HG03520 (cell line): ENCODE measurements at regions not wholly inside any gene's neighbourhood (a gene's known extent, or its start where the extent isn't known, plus 50 kb on each side); places are given as distances from the start of the nearest gene placed in this dataset.

Experiments used
- ATAC-seq: cut with Tn5 transposase; IDR thresholded peaks from one replicate; pipeline ENCODE4 v1.9.1; 2021; ENCODE audit warnings: mild to moderate bottlenecking, moderate library complexity; ENCODE audit not compliant: unreplicated experiment

GRCh38 chr1:87219141-87219540 is 109.5 kb upstream of the LMO4 start:
- no peak for ATAC-seq

- ATAC-seq = no peak
These were observed 109.1 kb upstream of the LMO4 start for GRCh38 chr1:87219626-87220025.

DNA sequence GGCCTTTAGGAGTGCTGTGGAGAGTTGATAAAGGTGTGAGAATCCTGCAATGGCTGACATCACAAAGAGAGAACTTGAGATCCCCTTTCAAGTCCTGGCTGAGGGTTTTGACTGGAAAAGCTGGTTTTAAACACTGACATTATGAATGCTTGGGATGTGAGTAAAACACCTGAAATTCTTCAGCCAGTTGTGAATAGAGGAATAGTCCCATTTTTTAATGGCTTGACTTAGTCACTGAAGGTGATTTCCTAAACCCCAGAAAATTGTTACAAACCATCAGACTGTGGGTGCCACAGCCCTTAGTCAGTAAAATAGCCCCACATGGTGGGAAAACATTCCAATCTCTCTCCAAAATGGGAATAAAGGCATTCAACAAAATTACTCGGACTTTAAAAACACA is 107.7 kb upstream of the LMO4 start:
- no peak for ATAC-seq

DNA sequence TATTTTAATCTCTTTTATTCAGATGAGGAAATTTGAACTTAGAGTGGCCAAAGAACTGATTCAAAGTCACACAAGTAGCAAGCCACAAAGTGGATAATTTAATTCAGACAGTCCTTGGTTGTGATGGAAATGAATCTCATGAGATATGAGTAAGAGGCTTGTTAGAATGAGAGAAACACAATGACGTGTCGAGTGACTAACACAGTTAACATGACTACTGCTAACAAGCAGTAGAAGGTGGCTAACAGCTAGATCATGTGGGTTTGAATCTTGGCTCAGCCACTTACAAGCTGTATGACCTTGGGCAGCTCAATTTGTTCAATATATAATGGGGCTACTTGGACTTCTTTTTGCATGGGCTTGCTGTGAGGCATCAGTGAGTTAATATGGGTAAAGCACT is 104.5 kb upstream of the LMO4 start:
- ATAC-seq = no peak

DNA sequence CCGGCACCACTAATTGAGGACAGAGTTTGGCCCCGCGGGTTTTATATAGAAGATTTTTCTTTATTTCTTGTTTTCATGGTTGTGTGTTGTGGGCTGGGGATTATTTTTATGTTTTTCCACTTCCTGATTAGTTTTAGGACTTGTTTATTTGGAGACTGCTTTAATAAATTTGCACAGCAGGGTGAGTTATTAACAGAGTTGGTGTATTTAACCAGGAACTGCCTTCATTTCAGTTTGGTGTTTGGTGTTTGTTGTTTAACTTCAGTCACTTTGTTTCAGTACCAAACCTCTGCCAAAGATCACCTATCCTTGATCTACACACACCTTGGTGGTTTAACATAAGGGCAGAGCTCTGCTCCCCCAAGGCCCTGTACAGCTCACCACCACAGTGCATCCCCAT is 103.5 kb upstream of the LMO4 start:
- no peak for ATAC-seq

DNA sequence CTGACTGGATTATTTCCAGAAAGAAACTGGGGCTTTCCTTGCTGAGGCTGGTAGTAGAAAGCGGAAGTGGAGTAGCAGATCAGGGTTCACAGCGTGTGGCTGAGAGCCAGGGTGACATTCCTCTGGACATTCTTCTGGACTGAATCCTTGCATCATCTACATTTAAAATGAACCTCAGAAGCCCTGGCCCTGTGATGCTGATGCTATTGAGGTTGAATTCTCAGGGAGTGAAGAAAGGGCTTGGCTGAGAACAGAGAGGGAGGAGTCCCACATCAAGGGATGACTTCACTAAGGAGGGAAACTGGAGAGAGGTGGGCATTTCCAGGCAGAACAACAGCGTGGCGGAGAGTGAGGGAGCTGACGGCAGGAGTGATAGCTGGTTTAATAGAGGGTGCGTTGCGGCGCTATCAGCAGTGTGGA is 102.3 kb upstream of the LMO4 start:
- no peak for ATAC-seq

DNA sequence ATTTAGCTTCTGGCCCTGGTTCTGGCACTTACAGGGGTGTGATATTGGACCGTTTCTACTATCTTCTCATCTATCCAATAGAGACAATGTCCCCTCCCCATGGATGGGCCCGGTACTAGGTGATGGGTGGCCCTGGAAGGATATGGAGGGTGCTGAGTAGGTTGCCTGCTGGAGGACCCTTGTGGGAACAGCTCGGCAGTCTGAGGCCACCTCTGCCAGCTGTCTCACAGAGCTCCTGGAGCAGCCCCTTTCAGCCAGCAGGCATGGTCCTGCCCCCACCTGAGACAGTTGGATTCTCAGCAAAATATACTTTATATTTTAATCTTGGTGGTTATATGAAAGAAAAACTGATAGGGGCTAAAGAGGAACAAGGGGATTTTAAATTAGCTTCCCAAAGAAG is 101.0 kb upstream of the LMO4 start:
- ATAC-seq = no peak

- no peak for ATAC-seq
These were observed 98.2 kb upstream of the LMO4 start for GRCh38 chr1:87230501-87230900.

DNA sequence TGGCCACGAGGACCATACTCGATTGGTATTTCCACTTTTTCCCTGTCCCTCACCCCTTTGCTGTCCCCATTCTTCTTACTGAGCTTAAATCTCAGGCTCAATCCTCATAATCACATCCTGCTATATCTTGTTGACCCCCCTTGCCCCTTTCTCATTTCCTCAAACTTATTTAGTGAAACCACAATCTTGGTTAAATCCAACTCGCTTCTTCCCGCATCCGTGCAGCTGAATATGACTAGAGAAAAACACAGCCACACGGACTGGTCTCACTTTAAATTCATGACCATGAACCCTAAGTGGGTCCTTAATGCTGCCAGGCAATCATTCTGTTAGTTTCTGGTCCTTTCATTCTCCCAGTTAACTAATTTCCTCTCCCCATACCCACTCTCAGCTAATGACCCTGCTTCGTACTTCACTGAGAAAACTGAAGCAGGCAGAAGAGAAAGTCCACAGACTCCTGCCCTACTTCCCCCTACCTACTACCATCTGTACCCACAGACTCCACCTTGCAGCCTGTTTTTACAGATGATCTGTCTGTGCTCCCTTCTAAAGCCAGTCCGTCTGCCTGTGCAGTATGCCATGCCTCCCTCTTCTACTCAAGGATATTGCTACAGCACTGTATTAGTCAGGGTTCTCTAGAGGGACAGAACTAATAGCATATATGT is 96.8 kb upstream of the LMO4 start:
- no peak for ATAC-seq

GRCh38 chr1:87236585-87236984 is 92.1 kb upstream of the LMO4 start:
- ATAC-seq = no peak

DNA sequence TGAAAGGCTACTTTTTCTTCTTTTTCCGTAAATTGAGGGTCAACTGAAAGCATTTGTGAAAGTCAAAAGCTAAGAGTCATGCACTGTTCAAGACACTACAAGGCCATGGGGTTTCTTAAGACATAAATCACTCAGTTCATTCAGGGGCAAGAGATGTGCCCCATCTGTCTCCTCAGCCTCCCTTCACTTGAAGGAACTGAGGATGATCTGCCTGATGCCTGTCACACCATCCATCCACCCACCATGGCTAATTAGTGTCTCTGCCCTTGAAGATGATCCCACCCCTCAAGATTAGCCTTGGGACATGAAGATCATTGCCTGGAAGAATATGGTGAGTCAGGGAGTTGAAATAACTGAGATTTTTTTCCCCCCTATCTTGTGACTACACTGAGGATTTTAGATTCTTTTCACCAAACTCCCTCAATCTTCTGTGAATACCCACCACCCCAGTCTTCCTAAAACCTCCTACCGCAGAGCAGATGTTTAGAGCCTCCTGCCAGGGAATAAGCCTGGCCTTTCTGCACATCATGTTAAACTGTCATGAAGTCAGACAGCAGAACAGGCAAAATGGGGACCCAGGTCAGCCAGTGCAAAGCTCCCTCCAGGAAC is 88.6 kb upstream of the LMO4 start:
- ATAC-seq = no peak

DNA sequence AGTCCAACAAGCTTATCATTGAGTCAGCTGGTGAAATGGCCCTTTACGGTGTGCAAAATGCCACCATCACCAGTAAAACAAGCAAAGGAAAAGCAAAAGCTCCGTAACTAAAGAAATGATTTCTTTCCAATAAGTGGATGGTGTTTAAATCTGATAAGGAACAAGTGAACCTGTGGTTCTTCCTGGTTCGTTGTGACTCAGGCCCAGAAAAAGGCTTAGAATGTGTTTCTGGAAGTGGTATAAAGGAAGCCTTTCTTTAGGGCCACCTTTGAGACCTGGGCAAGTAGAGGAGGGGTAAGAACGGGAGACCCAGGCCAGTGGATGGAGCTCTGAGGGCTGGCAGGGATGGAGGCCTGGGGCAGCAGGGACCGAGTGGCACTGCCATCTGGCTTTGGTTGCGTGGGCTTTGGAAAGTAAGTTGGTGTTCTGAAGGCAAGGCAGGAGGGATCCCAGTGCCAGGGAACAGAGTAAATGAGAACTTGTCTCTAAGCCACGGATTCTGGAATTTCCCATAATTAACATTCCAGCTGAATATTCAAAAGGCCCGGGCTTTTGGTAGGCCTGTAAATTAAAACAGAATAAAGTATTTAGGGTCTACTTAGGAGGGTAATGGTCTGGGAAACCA is 87.9 kb upstream of the LMO4 start:
- ATAC-seq = no peak

GRCh38 chr1:87242445-87243185 is 86.1 kb upstream of the LMO4 start:
- no peak for ATAC-seq

GRCh38 chr1:87243573-87243972 is 85.1 kb upstream of the LMO4 start:
- ATAC-seq = no peak

GRCh38 chr1:87246436-87246835 is 82.2 kb upstream of the LMO4 start:
- ATAC-seq = no peak

DNA sequence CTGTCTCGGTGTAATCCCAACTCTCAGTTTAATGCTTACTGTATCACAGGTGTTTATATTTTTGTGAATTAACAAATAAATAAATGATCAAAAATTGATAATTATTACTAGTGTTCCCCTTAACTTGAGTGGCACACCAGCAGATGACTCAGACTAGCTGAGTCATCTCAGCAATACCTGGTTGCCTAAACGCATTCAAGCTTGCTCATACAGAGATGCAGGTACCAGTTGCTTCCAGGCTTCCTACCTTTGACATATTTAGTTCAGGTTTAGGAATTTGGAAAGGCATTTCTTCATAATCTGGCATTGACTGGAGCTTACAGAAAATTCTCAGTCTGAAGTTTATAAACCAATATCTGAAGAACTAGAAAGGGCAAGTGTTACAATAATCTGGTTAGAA is 78.9 kb upstream of the LMO4 start:
- no peak for ATAC-seq

- ATAC-seq = no peak
These were observed 78.3 kb upstream of the LMO4 start for GRCh38 chr1:87250336-87250735.

DNA sequence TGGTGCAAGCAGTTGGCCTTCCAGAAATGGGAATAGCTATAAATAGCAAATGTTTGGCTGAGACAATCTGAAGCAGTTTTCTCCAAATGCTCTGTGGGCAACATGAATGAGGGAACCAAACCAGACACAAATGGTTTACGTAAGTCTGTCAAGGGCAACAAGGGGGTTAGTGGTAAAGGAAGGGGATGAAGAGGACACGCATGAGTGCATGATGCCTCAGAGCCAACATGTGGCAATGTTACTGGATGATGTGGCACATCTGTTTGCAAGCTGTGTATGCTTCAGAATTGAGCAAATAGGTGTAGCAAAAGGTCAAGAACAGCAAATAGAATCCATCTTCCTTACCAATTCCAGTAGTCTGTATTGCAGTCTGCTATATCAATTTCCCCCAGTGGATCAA is 76.3 kb upstream of the LMO4 start:
- ATAC-seq = no peak

- ATAC-seq = no peak
These were observed 66.0 kb upstream of the LMO4 start for GRCh38 chr1:87262688-87263087.

GRCh38 chr1:87263281-87263680 is 65.4 kb upstream of the LMO4 start:
- no peak for ATAC-seq

DNA sequence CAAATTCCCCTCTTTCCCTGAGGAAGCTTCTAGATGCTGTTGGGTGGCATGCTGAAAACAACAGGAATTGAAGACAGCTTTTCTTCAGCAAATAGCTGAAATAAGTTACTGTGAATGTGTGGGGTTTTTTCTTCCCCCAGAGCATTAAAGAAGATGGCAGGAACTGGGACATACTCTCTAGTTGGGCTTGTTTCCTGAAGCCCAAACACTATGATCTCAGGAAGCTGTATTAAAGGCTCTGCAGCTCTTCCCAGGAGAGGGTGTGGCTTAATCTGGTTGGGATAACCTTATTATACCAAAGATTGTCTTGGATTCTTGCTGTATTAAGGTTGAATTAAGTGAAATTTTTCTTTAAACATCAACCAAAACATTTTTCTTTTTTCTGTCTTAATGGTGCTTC is 64.9 kb upstream of the LMO4 start:
- no peak for ATAC-seq

DNA sequence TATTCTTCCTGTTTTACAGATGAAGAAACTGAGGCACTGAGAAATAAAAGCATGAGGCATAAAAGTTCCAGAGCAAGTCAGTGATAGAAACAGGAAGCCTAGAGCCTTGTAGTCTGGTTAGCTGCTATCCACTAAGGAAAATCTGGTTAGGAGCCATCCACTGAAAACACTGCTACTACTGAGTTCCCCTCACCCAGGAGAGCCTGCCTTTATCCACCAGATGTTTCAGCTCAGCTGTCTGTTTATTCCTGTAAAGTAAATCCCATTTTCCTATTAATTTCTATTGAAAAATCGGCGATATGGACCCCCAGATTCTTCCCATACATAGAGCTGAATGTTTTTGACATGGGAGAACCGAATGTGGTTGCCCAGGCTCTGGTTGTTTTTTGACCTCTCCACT is 63.7 kb upstream of the LMO4 start:
- no peak for ATAC-seq
